ENCODE measurements at regions not wholly inside any gene's neighbourhood (a gene's known extent, or its start where the extent isn't known, plus 50 kb on each side); places are given as distances from the start of the nearest gene placed in this dataset.
A peak's percentile ranks its signal among the peaks of the same experiment; 100 is the strongest.

GRCh38 chr6:146989860-146990259, 214.4 kb upstream of the STXBP5 start:
- DNase-seq = no peak

GRCh38 chr6:146990284-146990683, 213.9 kb upstream of the STXBP5 start:
- no peak for DNase-seq

- no peak for DNase-seq
Observed at GRCh38 chr6:146990821-146991798, 213.1 kb upstream of the STXBP5 start.

- DNase-seq = no peak
Observed at GRCh38 chr6:146997062-146997461, 207.2 kb upstream of the STXBP5 start.

GRCh38 chr6:146999766-147000165, 204.5 kb upstream of the STXBP5 start:
- no peak for DNase-seq

GRCh38 chr6:147000545-147001488, 203.4 kb upstream of the STXBP5 start:
- DNase-seq = peak; percentile 16

- DNase-seq = no peak
Observed at GRCh38 chr6:147001621-147002020, 202.6 kb upstream of the STXBP5 start.

- no peak for DNase-seq
Observed at GRCh38 chr6:147003186-147003585, 201.0 kb upstream of the STXBP5 start.

- DNase-seq = peak; percentile 42
Observed at GRCh38 chr6:147005499-147005898, 198.7 kb upstream of the STXBP5 start.

- DNase-seq = no peak
Observed at GRCh38 chr6:147007441-147007840, 196.8 kb upstream of the STXBP5 start.

GRCh38 chr6:147009358-147009757, 194.9 kb upstream of the STXBP5 start:
- DNase-seq = no peak

- no peak for DNase-seq
Observed at GRCh38 chr6:147015674-147016073, 188.5 kb upstream of the STXBP5 start.

GRCh38 chr6:147016440-147016839, 187.8 kb upstream of the STXBP5 start:
- no peak for DNase-seq

- no peak for DNase-seq
Observed at GRCh38 chr6:147017153-147017552, 187.1 kb upstream of the STXBP5 start.

- no peak for DNase-seq
Observed at GRCh38 chr6:147019001-147019400, 185.2 kb upstream of the STXBP5 start.

GRCh38 chr6:147022041-147022440, 182.2 kb upstream of the STXBP5 start:
- no peak for DNase-seq

- DNase-seq = no peak
Observed at GRCh38 chr6:147023148-147023547, 181.1 kb upstream of the STXBP5 start.

- DNase-seq = no peak
Observed at GRCh38 chr6:147023581-147023980, 180.6 kb upstream of the STXBP5 start.

GRCh38 chr6:147029923-147030322, 174.3 kb upstream of the STXBP5 start:
- DNase-seq = no peak

GRCh38 chr6:147033267-147033666, 170.9 kb upstream of the STXBP5 start:
- no peak for DNase-seq

- DNase-seq = no peak
Observed at GRCh38 chr6:147035886-147036285, 168.3 kb upstream of the STXBP5 start.

- DNase-seq = no peak
Observed at GRCh38 chr6:147037881-147038280, 166.3 kb upstream of the STXBP5 start.

- no peak for DNase-seq
Observed at GRCh38 chr6:147040121-147040910, 163.9 kb upstream of the STXBP5 start.

All from hematopoietic multipotent progenitor cell treated with erythropoietin and hydrocortisone succinate and interleukin-3 and kit ligand, for 6 days (in vitro differentiated cells).